BJ (cell line): ENCODE measurements at regions not wholly inside any gene's neighbourhood (a gene's known extent, or its start where the extent isn't known, plus 50 kb on each side); places are given as distances from the start of the nearest gene placed in this dataset.

ENCODE experiments used
- CTCF ChIA-PET: fragments of 350-600 bp; formaldehyde crosslinking; extraction: SDS; loops from one replicate; lab custom pipeline; 2021; ENCODE audit warnings: antibody characterized with exemption, inconsistent platforms; lab: Yijun Ruan, JAX
- POLR2A ChIA-PET: fragments of 300-600 bp; sonication (Branson Sonifier 250); formaldehyde crosslinking; extraction: SDS; loops from one replicate; lab custom pipeline; 2021; ENCODE audit warnings: antibody characterized with exemption; lab: Charles Lee
- DNase-seq: peaks from one replicate; pipeline ENCODE4 v3.0.0-alpha.2; 2011; ENCODE audit warnings: low read depth
- H3K27me3 ChIP-seq: 2 replicates; pipeline ENCODE4 v1.6.0; 2011; ENCODE audit warnings: low read length; ENCODE audit not compliant: control insufficient read depth, insufficient read depth
- H3K36me3 ChIP-seq: 2 replicates; pipeline ENCODE4 v1.5.1; 2011; ENCODE audit warnings: low read length; ENCODE audit not compliant: control insufficient read depth, insufficient read depth
- H3K4me3 ChIP-seq: 2 replicates; pipeline ENCODE4 v1.5.1; 2011; ENCODE audit warnings: low read depth, mild to moderate bottlenecking, control low read depth, low read length
- TF ChIP-seq, protein P1 (sequence below): IDR thresholded peaks from 2 replicates; pipeline ENCODE4 v1.5.1; 2011; ENCODE audit warnings: low read depth, mild to moderate bottlenecking, control low read depth, inconsistent platforms, low read length, moderate library complexity; ENCODE audit not compliant: insufficient read depth

DNA sequence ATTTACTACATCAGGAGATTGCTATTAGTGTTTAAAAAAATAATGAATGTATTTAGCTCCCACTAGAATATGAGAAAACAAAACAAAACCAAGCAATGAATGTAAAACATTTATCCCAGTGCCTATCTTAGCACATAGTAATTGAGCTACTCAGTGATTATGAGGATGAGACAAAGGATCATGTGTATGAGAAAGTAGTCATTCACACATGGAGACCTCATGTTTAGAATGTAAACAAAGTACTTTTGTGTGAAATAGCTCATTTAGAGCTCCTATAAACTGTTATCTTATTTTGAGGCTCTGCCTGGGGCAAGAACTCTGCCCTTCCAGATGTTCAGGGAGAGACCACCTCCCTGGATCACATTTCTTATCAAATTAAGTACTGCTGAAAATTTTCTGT is 236.8 kb downstream of the LRRN1 start:
- Histone ChIP-seq H3K36me3 (no peaks in the 10 kb centered on the region), H3K27me3 (no peaks in the 10 kb centered on the region), H3K4me3 (no peak overlapping the region)
- ChIA-PET CTCF (no interaction called here), POLR2A (no interaction called here)
- TF ChIP-seq, protein P1, sequence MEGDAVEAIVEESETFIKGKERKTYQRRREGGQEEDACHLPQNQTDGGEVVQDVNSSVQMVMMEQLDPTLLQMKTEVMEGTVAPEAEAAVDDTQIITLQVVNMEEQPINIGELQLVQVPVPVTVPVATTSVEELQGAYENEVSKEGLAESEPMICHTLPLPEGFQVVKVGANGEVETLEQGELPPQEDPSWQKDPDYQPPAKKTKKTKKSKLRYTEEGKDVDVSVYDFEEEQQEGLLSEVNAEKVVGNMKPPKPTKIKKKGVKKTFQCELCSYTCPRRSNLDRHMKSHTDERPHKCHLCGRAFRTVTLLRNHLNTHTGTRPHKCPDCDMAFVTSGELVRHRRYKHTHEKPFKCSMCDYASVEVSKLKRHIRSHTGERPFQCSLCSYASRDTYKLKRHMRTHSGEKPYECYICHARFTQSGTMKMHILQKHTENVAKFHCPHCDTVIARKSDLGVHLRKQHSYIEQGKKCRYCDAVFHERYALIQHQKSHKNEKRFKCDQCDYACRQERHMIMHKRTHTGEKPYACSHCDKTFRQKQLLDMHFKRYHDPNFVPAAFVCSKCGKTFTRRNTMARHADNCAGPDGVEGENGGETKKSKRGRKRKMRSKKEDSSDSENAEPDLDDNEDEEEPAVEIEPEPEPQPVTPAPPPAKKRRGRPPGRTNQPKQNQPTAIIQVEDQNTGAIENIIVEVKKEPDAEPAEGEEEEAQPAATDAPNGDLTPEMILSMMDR, result no peak
- DNase-seq, result no peak

DNA sequence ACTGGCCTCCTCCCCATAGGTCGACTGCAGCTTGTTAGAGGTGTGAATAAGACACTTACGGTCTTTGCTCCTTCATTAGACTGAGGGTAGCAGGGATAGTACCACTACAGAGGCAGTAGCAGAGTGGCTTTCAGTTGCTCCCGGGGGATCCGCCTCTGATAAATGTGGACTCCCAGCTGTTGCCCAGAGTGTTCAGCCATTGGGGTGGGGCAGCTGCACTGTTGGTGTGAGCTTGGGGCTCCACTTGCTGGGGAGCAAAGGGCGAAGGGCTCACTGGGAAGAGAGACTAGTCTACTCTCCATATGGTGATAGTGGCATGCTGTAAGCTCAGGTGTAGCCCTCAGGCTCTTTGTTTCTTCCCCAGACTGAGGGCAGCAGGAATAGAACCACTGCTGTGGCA is 239.1 kb downstream of the LRRN1 start:
- no peak for DNase-seq
- ChIA-PET CTCF (no interaction called here), POLR2A (no interaction called here)
- no peaks in the 10 kb centered on the region for H3K36me3 ChIP-seq
- no peaks in the 10 kb centered on the region for H3K27me3 ChIP-seq
- no peak overlapping the region for H3K4me3 ChIP-seq
- TF ChIP-seq, protein P1, result no peak

DNA sequence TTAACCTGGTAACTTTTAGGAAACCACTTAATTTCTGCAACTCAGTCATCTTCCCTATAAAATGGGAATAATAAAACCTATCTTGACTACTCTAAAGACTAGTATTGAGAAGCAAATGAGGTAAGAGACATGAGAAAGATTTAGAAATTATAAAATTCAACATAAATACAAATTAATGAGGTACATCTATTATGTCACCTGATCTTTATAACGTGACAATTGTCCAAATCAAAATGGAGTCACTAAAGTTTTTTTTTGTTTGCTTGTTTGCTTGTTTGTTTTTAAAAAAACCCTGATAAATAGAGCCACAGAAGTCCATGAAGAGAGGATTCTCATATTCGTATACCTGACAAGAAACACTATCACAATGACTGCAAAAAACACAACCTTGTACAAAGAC is 242.8 kb downstream of the LRRN1 start:
- CTCF ChIA-PET, result no interaction called here
- TF ChIP-seq, protein P1, result no peak
- DNase-seq, result no peak

DNA sequence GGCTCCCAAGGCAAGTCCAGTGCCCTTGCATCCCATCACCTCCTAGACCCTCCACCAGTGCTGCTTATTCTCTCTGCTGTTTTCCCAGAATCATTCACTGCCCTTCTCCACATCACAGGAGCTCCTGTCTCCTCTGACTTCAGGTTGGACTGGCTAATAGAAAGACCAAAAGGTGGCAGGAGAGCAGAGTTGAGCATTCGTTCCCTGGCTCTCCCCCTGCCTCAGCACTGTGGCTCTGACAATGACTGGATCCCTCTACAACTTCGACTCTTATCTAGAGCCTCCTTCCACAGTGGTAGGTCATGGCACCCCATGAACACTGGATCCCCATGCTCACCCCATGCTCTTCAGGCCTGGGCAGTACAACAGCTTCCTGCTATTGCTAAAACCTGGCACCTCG is 243.6 kb downstream of the LRRN1 start:
- no peaks in the 10 kb centered on the region for H3K27me3 ChIP-seq
- ChIA-PET POLR2A (no interaction called here), CTCF (no interaction called here)
- no peak for DNase-seq
- H3K36me3 ChIP-seq, result no peaks in the 10 kb centered on the region
- H3K4me3 ChIP-seq, result no peak overlapping the region
- TF ChIP-seq, protein P1, result no peak

More for the DNA sequence above, 242.8 kb downstream of the LRRN1 start:
- Histone ChIP-seq H3K36me3 (no peaks in the 10 kb centered on the region), H3K27me3 (no peaks in the 10 kb centered on the region), H3K4me3 (no peak overlapping the region)
- POLR2A ChIA-PET, result no interaction called here

DNA sequence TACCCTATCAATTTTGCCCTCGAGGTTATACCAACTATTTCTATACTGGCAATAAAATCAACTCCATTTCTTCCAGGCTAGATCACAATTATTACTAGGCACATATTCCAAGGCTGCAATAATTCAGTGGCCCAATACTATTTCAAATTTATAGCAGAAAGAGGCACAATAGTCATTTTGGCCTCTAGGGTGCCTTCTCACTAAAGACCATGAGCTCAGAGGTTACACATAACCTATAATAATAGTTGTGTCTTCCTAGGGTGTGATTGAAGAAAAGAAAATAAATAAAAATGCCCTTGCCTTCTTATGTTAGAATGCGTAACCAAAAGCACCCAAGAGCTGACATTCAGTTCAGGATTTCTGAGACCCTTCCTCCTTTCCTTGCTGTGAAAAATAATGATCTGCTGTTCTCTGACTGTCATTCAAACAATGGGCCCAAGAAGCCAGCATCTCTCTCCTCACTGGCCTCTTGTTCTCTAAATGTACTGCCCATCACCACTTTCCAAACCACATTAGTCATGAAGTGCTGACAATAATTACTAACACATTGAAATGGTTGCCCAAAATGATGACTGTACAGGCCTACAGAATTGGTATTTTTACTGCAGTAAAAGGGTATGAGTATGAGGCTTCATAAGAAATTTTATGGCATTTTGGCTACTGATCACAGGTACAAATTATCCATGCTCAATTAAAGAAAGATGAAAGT is 244.8 kb downstream of the LRRN1 start:
- POLR2A ChIA-PET, result no interaction called here
- no peaks in the 10 kb centered on the region for H3K27me3 ChIP-seq
- CTCF ChIA-PET, result no interaction called here
- no peak for DNase-seq
- H3K4me3 ChIP-seq, result no peak overlapping the region
- no peaks in the 10 kb centered on the region for H3K36me3 ChIP-seq
- TF ChIP-seq, protein P1, result no peak
